NCI-H1436 treated with DMSO at 0.1 percent for 48 hours (cell line): ENCODE measurements at regions not wholly inside any gene's neighbourhood (a gene's known extent, or its start where the extent isn't known, plus 50 kb on each side); places are given as distances from the start of the nearest gene placed in this dataset.

ENCODE experiments used
- DNase-seq: peaks from one replicate; lab custom pipeline; 2025; lab: John Stamatoyannopoulos, UW

DNA sequence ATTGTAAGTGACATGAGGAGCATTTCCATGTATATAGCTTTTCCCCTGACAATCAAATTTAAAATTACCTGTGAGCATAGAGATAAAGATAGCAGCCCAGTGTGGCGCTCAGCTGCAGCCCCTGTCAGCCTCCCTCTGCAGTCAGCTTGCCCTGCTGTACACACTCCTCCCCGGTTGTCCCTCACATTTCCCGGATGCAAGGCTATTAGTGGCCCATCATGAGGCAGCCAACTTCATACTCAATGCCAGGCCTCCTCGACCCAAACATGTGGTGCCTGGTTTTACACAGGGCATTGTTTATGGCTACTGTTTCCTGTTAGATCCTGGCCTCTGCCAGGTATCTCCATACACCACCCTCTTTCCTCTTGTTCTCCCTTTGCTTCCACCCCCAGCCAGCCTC lies 116.1 kb upstream of the SH3BP4 start:
- DNase-seq = no peak

DNA sequence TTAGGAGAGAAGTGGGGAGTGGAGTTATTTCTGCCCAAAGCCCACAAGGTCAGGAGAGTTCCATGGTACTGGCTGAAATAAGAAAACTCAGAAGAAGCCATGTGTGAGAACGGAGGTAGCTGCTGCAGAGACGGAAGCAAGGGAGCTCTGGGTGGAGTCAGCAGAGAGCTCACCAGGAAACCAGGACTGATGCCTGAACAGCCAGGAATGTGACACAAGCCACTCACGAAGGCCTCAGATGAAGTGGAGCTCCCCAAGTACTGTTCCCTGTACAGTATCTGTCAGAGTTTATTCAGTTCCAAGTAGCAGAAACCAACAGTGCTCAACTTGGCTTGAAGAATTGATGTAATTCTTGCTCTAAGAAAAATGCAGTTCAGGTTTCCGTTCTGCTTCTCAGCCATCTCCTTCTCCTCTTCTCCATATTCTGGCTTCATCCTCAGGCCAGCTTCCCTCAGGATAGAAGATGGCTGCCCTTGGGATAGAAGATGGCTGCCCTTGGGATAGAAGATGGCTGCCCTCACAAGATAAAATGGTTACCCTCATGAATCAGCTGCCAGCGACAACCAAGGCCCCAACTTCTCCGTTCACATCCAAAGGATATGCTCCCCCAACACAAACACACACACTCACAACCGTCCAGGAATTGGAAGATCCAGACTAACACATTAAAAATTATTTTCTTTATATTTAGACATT lies 117.4 kb upstream of the SH3BP4 start:
- no peak for DNase-seq

GRCh38 chr2:234830853-234831252 lies 121.0 kb upstream of the SH3BP4 start:
- DNase-seq = no peak

- DNase-seq = no peak
Observed at GRCh38 chr2:234829074-234829455, 122.8 kb upstream of the SH3BP4 start.

DNA sequence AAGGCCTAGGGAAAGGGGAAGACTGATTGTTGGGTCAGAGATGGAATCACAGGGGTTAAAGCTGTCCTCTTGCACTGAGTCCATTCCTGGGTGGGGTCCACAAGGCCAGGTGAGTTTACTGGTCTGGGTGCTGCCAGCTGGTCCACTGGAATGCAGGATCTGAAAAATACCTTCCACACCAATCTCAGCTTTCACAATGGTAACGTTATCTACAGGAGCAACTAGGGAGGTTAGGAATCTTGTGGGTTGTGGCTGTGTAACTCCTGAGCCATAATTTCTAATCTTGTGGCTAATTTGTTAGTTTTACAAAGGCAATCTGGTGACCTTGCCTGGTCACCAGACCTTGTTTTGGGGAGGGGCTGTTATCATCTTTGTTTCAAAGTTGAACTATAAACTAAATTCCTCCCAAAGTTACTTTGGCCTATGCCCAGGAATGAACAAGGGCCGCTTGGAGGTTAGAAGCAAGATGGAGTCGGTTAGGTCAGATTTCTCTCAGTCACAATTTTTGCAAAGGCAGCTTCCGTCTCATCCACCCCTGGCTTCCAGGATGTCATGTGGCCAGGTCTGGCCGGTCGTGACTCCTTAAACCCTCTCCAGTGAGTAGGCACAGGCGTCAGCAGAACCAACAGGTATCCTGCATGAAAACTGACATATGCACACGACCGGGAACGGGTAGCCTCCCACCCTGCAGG lies 123.3 kb upstream of the SH3BP4 start:
- DNase-seq = no peak

DNA sequence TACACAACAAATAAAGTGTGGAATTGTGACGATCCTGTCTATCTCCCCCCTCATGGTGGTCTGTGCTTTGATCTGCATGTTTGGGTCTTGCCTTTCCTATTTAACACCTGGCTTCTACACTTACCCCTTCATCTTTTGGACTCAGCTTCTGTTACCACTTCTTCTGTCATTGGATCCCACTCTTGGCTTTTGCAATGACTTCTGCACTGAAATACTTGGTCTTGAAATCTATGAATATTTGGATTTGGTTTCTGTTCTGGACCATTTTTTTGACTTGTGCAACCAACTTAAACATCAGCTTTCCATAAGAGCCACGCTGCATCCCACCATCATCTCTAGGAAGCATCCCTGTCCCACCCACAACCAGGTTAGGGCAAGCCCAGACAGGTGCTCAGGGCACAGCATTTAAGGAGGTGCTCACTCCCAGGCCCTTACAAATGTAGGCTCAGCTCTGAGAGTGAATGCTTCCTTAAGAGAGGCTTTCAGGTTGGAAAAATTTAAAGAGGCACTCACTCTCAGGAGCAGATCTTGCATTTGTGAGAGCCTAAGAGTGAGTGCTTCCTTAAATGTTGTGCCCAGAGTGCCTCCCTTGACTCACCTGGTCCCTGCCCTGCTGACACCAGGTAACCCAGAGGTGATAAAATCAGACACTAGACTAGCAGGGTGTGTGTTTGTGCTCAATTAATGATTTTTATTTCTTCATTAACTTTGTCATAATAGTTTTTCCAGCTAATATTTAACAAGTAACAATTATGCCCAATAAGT lies 124.5 kb upstream of the SH3BP4 start:
- DNase-seq = no peak

GRCh38 chr2:234826681-234827080 lies 125.1 kb upstream of the SH3BP4 start:
- no peak for DNase-seq

DNA sequence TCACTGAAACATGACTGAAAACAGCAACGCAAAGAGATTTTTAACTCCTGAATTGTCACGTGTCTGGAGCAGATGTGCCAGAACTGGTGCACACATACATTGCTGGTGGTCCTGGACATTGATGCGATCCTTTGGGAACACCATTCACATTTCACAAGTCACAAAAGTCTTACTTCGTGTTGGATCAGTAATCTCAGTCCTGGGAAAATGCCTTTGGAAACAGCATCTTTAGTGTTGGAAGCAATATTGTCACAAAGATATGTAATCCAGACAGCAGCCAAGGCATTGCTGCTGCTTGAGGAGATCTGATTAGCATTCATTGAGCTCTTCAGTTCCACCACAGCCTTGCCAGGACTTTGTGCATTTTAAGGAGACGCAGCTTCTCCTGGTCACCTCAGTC lies 126.2 kb upstream of the SH3BP4 start:
- no peak for DNase-seq

- DNase-seq = no peak
Observed at GRCh38 chr2:234823877-234824376, 127.9 kb upstream of the SH3BP4 start.

DNA sequence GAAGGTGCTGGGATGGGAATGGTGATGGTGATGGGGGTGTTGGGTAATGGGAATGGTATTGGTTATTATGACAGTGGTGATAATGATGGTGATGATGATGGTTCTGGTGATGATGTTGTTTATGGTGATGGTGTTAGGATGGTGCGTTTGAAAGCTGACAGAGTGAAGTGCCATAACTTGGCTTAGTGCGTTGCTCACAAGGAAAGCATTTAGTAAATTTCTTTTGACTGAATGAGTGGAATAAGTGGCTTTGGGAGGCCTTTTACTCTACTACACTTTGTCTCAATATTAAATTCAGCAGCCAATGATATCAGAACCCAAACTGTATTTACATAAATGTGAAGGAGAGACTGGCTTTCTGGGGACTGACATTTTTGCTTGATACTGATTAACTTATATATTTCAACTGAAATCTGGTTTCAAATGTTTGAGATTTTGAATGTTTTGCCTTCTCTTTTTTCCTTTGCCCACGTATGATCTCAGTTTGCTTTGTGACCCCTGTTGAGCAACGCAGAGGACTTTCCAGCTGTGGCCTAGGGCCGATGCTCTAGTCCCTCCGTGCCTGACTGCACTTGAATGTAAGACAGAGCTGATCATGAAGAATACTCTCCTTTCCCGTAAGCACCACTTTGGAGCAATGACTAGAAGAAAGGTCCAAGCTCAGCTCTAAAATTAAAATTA lies 128.5 kb upstream of the SH3BP4 start:
- DNase-seq = no peak

- DNase-seq = no peak
Observed at GRCh38 chr2:234821946-234822475, 129.8 kb upstream of the SH3BP4 start.

DNA sequence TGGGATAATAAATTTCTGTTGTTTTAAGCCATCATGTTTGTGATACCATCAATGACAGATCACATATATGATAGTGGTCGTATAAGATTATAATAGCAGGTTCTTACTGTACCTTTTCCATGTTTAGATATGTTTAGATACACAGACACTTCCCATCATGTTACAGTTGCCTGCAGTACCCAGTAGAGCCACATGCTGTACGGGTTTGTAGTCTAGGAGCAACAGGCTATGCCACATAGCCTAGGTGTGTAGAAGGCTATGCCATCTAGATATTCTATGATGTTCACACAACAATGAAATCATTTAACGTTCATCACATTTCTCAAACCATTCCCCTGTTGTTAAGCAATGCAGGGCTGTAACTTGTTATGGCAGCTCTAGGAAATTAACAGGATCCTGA lies 132.9 kb upstream of the SH3BP4 start:
- DNase-seq = no peak

DNA sequence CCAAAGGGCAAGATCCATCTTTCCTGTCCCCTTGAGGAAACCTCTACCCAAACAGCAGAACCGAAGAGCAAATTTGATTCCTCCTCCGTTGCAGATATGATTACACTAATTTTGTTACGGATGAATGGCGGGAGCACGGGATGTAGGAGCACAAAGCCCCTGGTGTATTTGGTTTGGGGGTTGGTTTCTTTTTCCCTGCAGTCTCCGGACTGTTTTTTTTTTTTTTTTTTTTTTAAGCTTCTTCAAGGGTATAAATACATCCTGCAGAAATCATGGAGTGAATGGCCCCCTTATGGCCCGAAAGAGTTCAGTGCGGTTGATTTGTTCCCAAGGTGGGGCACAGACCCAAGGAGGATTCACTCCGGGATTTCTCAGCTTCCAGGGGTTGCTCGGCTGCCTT lies 135.3 kb upstream of the SH3BP4 start:
- no peak for DNase-seq

- no peak for DNase-seq
Observed at GRCh38 chr2:234816056-234816455, 135.8 kb upstream of the SH3BP4 start.

- no peak for DNase-seq
Observed at GRCh38 chr2:234814374-234814773, 137.4 kb upstream of the SH3BP4 start.

GRCh38 chr2:234812851-234813250 lies 139.0 kb upstream of the SH3BP4 start:
- no peak for DNase-seq

DNA sequence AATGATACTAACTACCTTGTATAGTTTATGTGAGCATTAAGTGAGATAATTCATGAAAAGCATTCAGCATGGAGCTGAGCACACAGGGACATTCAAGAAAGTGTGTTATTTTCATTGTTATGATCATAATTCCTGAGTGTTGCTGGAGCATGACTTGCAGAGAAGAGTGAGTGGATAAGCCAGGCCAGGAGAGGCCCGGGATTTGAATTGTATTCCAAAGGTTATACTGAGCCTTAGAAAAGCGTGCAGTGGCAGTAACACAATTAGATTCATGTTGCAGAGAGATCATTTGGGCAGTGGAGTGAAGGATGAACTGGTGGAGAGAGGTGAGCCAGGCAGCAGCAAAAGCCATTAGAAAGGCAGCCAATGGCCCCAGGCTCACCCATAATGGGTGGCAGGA lies 142.9 kb upstream of the SH3BP4 start:
- no peak for DNase-seq

- no peak for DNase-seq
Observed at GRCh38 chr2:234806818-234807217, 145.0 kb upstream of the SH3BP4 start.

DNA sequence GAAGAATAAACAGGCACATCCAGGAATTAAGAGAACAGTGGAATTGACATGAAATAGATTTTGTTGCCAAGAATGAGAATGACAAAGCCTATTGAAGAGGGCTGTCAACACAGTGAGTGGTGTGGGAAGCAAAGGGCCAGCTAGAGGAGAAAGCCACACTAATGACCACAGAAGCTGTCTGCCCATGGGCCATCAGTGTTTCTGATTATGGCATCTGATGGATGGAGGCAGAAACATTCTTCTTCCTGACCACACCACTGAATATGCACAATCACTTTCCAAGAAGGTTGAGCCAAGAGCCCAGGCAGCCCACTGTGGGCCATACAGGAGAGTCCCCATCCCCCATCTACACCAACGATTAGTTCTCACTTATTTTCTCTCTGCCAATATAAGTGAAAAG lies 146.0 kb upstream of the SH3BP4 start:
- no peak for DNase-seq

DNA sequence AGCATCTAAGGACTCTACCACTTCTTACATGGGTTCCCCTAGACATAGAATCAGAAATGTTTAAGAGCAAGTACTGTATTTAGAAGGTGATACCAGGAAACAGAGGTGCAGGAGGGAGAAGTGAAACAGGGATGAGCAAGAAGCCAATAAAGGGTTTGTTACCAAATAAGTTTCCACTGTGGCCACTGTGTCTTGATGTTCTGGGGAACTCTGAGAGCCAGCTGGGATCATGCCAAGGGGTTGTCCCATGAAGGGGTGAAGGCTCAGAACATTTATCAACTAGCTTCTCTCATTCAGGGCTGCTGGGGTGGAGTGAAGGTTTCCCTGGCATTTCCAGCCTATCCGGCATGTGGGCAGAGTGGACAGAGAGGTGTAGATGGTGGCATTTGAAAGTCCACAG lies 147.1 kb upstream of the SH3BP4 start:
- DNase-seq = no peak

DNA sequence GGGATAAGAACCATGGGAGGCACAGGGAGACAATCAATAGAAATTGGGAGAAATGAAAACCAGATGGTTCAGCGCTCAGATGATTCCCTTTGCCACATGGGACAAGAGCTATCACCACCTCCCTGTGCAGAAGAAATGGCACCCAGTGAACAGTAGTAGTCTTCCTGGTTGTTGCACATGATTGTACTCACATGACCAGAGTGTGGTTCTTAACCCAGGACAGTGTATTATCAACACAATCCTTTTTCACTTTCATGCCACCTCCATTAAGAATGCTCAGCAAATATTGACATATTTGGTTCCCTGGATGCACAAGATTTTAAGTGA lies 149.0 kb upstream of the SH3BP4 start:
- DNase-seq = no peak

GRCh38 chr2:234802071-234802844 lies 149.6 kb upstream of the SH3BP4 start:
- no peak for DNase-seq
